Activated naive CD4-positive, alpha-beta T cell treated with anti-CD3 and anti-CD28 coated beads for 36 hours (primary cell): ENCODE measurements at regions not wholly inside any gene's neighbourhood (a gene's known extent, or its start where the extent isn't known, plus 50 kb on each side); places are given as distances from the start of the nearest gene placed in this dataset.

Experiments
- CTCF ChIA-PET: fragments of 350-600 bp; sonication (Branson Sonifier 250); formaldehyde crosslinking; loops from one replicate; lab custom pipeline; 2021; ENCODE audit warnings: antibody characterized with exemption; lab: Charles Lee
- DNase-seq: peaks from one replicate; pipeline ENCODE4 v3.0.0-alpha.2; 2020
- H3K27ac Mint-ChIP-seq: one replicate; pipeline ENCODE4 v1.8.0; 2021; ENCODE audit warnings: mild to moderate bottlenecking, mixed read lengths
- H3K27me3 Mint-ChIP-seq: one replicate; pipeline ENCODE4 v1.8.0; 2021; ENCODE audit warnings: low read depth, mixed read lengths
- H3K36me3 Mint-ChIP-seq: one replicate; pipeline ENCODE4 v1.8.0; 2021; ENCODE audit warnings: low read depth, mixed read lengths
- H3K4me1 Mint-ChIP-seq: one replicate; pipeline ENCODE4 v1.8.0; 2021; ENCODE audit warnings: low read depth, mixed read lengths
- H3K4me3 Mint-ChIP-seq: one replicate; pipeline ENCODE4 v1.8.0; 2021; ENCODE audit warnings: mild to moderate bottlenecking, moderate library complexity, mixed read lengths
- H3K9me3 Mint-ChIP-seq: one replicate; pipeline ENCODE4 v1.8.0; 2021; ENCODE audit warnings: mixed read lengths
- intact Hi-C: fragments of 100-400 bp; cut with micrococcal nuclease; formaldehyde crosslinking; loops from one replicate; pipeline ENCODE4 v1.15.1; 2023

GRCh38 chr4:112853662-112854256 lies 195.7 kb upstream of the ANK2 start:
- Mint-ChIP-seq H3K36me3 (no peaks in the 10 kb centered on the region), H3K27ac (no peak overlapping the region), H3K4me1 (no peaks in the 10 kb centered on the region), H3K9me3 (no peaks in the 10 kb centered on the region), H3K27me3 (peaks cover 11% of the 10 kb centered on the region), H3K4me3 (no peak overlapping the region)
- CTCF ChIA-PET: interaction anchor here (1.3 kb wide), 1 partner anchor 40 kb away, joined by 3 read pairs; no protein-coding TSS in a partner anchor
- intact Hi-C loops: no loop called here
- DNase-seq: no peak

GRCh38 chr4:112854420-112854819 lies 195.0 kb upstream of the ANK2 start:
- CTCF ChIA-PET: interaction anchor here (1.3 kb wide), 1 partner anchor 41 kb away, joined by 3 read pairs; no protein-coding TSS in a partner anchor
- no peaks in the 10 kb centered on the region for H3K36me3 Mint-ChIP-seq
- H3K4me1 Mint-ChIP-seq: no peaks in the 10 kb centered on the region
- no peak for DNase-seq
- no peak overlapping the region for H3K27ac Mint-ChIP-seq
- intact Hi-C loops: no loop called here
- H3K27me3 Mint-ChIP-seq: peaks cover 9% of the 10 kb centered on the region
- H3K4me3 Mint-ChIP-seq: no peak overlapping the region
- H3K9me3 Mint-ChIP-seq: no peaks in the 10 kb centered on the region

GRCh38 chr4:112855058-112855457 lies 194.4 kb upstream of the ANK2 start:
- H3K4me1 Mint-ChIP-seq: no peaks in the 10 kb centered on the region
- H3K9me3 Mint-ChIP-seq: no peaks in the 10 kb centered on the region
- H3K27ac Mint-ChIP-seq: no peak overlapping the region
- CTCF ChIA-PET: interaction anchor here (0.6 kb wide), 1 partner anchor 81 kb away, joined by 3 read pairs; no protein-coding TSS in a partner anchor
- peaks cover 12% of the 10 kb centered on the region for H3K27me3 Mint-ChIP-seq
- no peak for DNase-seq
- intact Hi-C loops: no loop called here
- H3K4me3 Mint-ChIP-seq: no peak overlapping the region
- H3K36me3 Mint-ChIP-seq: no peaks in the 10 kb centered on the region

GRCh38 chr4:112857461-112857860 lies 192.0 kb upstream of the ANK2 start:
- no peaks in the 10 kb centered on the region for H3K4me1 Mint-ChIP-seq
- DNase-seq: no peak
- H3K36me3 Mint-ChIP-seq: no peaks in the 10 kb centered on the region
- H3K27ac Mint-ChIP-seq: no peak overlapping the region
- intact Hi-C loops: no loop called here
- CTCF ChIA-PET: interaction anchor here (0.6 kb wide), 1 partner anchor 894 kb away, joined by 3 read pairs; no protein-coding TSS in a partner anchor
- H3K4me3 Mint-ChIP-seq: no peak overlapping the region
- peaks cover 15% of the 10 kb centered on the region for H3K27me3 Mint-ChIP-seq
- H3K9me3 Mint-ChIP-seq: no peaks in the 10 kb centered on the region

- Mint-ChIP-seq H3K4me3 (no peak overlapping the region), H3K36me3 (no peaks in the 10 kb centered on the region), H3K27me3 (peaks cover 15% of the 10 kb centered on the region), H3K27ac (no peak overlapping the region), H3K9me3 (no peaks in the 10 kb centered on the region), H3K4me1 (no peaks in the 10 kb centered on the region)
- intact Hi-C loops: no loop called here
- no peak for DNase-seq
- CTCF ChIA-PET: no interaction called here
These were observed 190.7 kb upstream of the ANK2 start for GRCh38 chr4:112858751-112859150.

GRCh38 chr4:112859456-112860184 lies 189.8 kb upstream of the ANK2 start:
- Mint-ChIP-seq H3K27ac (no peak overlapping the region), H3K4me1 (no peaks in the 10 kb centered on the region), H3K27me3 (peaks cover 13% of the 10 kb centered on the region), H3K9me3 (no peaks in the 10 kb centered on the region), H3K36me3 (no peaks in the 10 kb centered on the region), H3K4me3 (no peak overlapping the region)
- no peak for DNase-seq
- CTCF ChIA-PET: interaction anchor here (0.7 kb wide), 2 partner anchors 85 to 113 kb away, joined by 3 to 4 read pairs; no protein-coding TSS in a partner anchor
- intact Hi-C loops: no loop called here

- Mint-ChIP-seq H3K36me3 (no peaks in the 10 kb centered on the region), H3K4me3 (no peak overlapping the region), H3K9me3 (no peaks in the 10 kb centered on the region), H3K27me3 (peaks cover 11% of the 10 kb centered on the region), H3K27ac (no peak overlapping the region), H3K4me1 (no peaks in the 10 kb centered on the region)
- DNase-seq: no peak
- CTCF ChIA-PET: interaction anchor here (0.6 kb wide), 1 partner anchor 296 kb away, joined by 7 read pairs; no protein-coding TSS in a partner anchor
- intact Hi-C loops: no loop called here
These were observed 188.4 kb upstream of the ANK2 start for GRCh38 chr4:112860830-112861690.

GRCh38 chr4:112861691-112862674 lies 187.5 kb upstream of the ANK2 start:
- H3K4me1 Mint-ChIP-seq: no peaks in the 10 kb centered on the region
- H3K4me3 Mint-ChIP-seq: no peak overlapping the region
- CTCF ChIA-PET: interaction anchor here (0.6 kb wide), 1 partner anchor 24 kb away, joined by 4 read pairs; no protein-coding TSS in a partner anchor
- peaks cover 7% of the 10 kb centered on the region for H3K27me3 Mint-ChIP-seq
- no peaks in the 10 kb centered on the region for H3K9me3 Mint-ChIP-seq
- no peaks in the 10 kb centered on the region for H3K36me3 Mint-ChIP-seq
- intact Hi-C loops: no loop called here
- H3K27ac Mint-ChIP-seq: no peak overlapping the region
- DNase-seq: no peak

GRCh38 chr4:112865443-112865842 lies 184.0 kb upstream of the ANK2 start:
- DNase-seq: no peak
- Mint-ChIP-seq H3K4me3 (no peak overlapping the region), H3K4me1 (no peaks in the 10 kb centered on the region), H3K27me3 (peaks cover 3% of the 10 kb centered on the region), H3K9me3 (no peaks in the 10 kb centered on the region), H3K27ac (no peak overlapping the region), H3K36me3 (no peaks in the 10 kb centered on the region)
- CTCF ChIA-PET: no interaction called here
- intact Hi-C loops: no loop called here

- Mint-ChIP-seq H3K27me3 (peaks cover 7% of the 10 kb centered on the region), H3K36me3 (no peaks in the 10 kb centered on the region), H3K4me1 (no peaks in the 10 kb centered on the region), H3K27ac (no peak overlapping the region), H3K9me3 (no peaks in the 10 kb centered on the region), H3K4me3 (no peak overlapping the region)
- CTCF ChIA-PET: no interaction called here
- intact Hi-C loops: no loop called here
- DNase-seq: no peak
These were observed 173.1 kb upstream of the ANK2 start for GRCh38 chr4:112876316-112876715.

- Mint-ChIP-seq H3K36me3 (no peaks in the 10 kb centered on the region), H3K27ac (no peak overlapping the region), H3K9me3 (no peaks in the 10 kb centered on the region), H3K4me3 (no peak overlapping the region), H3K4me1 (no peaks in the 10 kb centered on the region), H3K27me3 (peaks cover 4% of the 10 kb centered on the region)
- CTCF ChIA-PET: no interaction called here
- intact Hi-C loops: no loop called here
- no peak for DNase-seq
These were observed 167.6 kb upstream of the ANK2 start for GRCh38 chr4:112881842-112882241.
